ENCODE measurements at regions not wholly inside any gene's neighbourhood (a gene's known extent, or its start where the extent isn't known, plus 50 kb on each side); places are given as distances from the start of the nearest gene placed in this dataset.

DNA sequence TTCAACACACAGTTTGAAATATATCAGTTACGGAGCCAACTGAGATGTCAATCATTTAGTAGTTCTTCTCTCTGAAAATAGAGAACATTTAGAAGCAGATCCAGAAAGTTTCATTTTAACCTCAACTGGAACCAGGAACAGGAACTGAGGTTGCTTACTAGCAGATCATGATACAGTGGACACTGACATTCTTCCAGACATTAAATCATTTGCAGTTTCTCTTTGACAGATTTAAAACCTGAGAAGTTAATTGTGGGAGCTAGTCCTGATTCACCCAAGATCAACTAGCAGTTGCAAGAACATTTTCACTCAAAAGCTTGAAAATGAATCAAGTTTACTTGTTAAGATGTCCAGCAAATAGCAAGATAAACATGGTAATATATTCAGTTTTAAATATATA is 135.4 kb downstream of the SLC17A6 start:
- intact Hi-C loops (cut with DNase I) = no loop called here
- H3K4me1 ChIP-seq = no peaks in the 10 kb centered on the region
- TF ChIP-seq CTCF (IDR thresholded peaks at IDR 0.05) = no peak
- H3K9me3 ChIP-seq = no peaks in the 10 kb centered on the region
- DNase-seq (ENCODE audit: low spot score in 2 of 2) = no peak
- no peaks in the 10 kb centered on the region for H3K27me3 ChIP-seq
- no peak overlapping the region for H3K4me3 ChIP-seq
- H3K36me3 ChIP-seq = no peaks in the 10 kb centered on the region
- no peak overlapping the region for H3K27ac ChIP-seq

- H3K27me3 ChIP-seq = no peaks in the 10 kb centered on the region
- intact Hi-C loops (cut with DNase I) = no loop called here
- TF ChIP-seq CTCF (IDR thresholded peaks at IDR 0.05) = no peak
- H3K4me3 ChIP-seq = no peak overlapping the region
- no peaks in the 10 kb centered on the region for H3K36me3 ChIP-seq
- DNase-seq (ENCODE audit: low spot score in 2 of 2) = no peak
- no peak overlapping the region for H3K27ac ChIP-seq
- H3K4me1 ChIP-seq = no peaks in the 10 kb centered on the region
- H3K9me3 ChIP-seq = no peaks in the 10 kb centered on the region
Observed at GRCh38 chr11:22472306-22472705, 134.1 kb downstream of the SLC17A6 start.

DNA sequence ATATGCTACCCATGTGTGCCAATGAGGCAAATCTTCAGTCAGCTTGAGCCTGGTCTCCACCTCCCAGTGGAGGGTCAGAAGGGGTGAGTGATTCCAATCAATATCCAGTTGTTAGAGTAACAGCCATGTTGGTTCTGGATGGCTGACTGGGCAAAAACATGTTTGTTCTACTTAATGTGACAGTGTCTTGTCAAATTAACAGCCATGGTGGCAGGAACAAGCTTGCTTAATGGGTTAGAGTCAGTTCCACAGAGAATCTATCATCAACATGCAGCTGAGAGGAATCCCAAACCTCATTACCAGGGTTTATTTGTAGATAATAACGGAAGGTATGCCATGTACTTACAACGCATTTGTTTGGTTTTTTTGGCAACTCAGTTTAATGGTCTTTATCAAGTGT is 133.2 kb downstream of the SLC17A6 start:
- H3K27ac ChIP-seq = no peak overlapping the region
- DNase-seq (ENCODE audit: low spot score in 2 of 2) = no peak
- intact Hi-C loops (cut with DNase I) = no loop called here
- no peak overlapping the region for H3K4me3 ChIP-seq
- H3K36me3 ChIP-seq = no peaks in the 10 kb centered on the region
- no peaks in the 10 kb centered on the region for H3K4me1 ChIP-seq
- TF ChIP-seq CTCF (IDR thresholded peaks at IDR 0.05) = no peak
- H3K27me3 ChIP-seq = no peaks in the 10 kb centered on the region
- H3K9me3 ChIP-seq = no peaks in the 10 kb centered on the region

DNA sequence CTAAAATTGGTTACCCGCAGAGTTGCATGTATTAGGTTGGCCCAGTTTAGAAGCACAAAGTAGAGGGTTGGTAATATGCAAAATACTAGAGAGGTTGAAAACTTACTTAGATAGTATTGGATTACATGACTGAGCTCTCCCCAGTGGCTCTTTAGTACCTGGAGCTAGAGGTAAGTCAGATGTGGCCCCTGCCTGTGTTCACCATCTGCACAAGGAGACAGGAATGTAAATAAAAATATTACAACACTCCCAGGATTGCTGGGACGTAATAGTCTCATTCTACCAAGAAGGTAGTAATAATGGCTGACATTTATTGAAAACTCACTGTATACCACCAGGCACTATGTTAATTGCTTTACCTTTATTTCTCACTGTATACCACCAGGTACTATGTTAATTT is 129.6 kb downstream of the SLC17A6 start:
- Histone ChIP-seq H3K4me1 (no peaks in the 10 kb centered on the region), H3K36me3 (no peaks in the 10 kb centered on the region), H3K9me3 (no peaks in the 10 kb centered on the region), H3K27ac (no peak overlapping the region), H3K4me3 (no peak overlapping the region), H3K27me3 (no peaks in the 10 kb centered on the region)
- intact Hi-C loops (cut with DNase I) = no loop called here
- no peak for TF ChIP-seq CTCF (IDR thresholded peaks at IDR 0.05)
- no peak for DNase-seq (ENCODE audit: low spot score in 2 of 2)

DNA sequence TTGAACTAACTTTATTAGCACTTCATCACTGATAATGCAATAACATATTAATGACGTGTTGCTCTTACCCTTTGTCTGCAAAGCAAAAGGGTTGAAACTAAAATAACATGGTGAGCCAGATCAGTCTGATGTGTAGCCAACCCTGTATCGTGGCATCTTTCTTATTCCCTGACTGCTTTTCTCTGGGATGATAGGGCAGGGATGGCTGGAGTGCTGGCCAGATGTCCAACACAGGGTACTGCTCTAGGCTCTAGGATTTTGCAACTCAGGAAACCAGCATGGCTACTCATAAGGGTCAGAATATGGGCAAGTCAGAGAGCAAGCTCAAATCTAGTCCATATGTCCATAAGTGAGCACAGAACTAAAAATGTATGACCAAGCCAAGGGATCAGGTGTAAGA is 129.1 kb downstream of the SLC17A6 start:
- no peak overlapping the region for H3K27ac ChIP-seq
- H3K27me3 ChIP-seq = no peaks in the 10 kb centered on the region
- DNase-seq (ENCODE audit: low spot score in 2 of 2) = no peak
- no peaks in the 10 kb centered on the region for H3K36me3 ChIP-seq
- intact Hi-C loops (cut with DNase I) = no loop called here
- no peaks in the 10 kb centered on the region for H3K9me3 ChIP-seq
- TF ChIP-seq CTCF (IDR thresholded peaks at IDR 0.05) = no peak
- H3K4me1 ChIP-seq = no peaks in the 10 kb centered on the region
- no peak overlapping the region for H3K4me3 ChIP-seq

- no peaks in the 10 kb centered on the region for H3K9me3 ChIP-seq
- no peak for DNase-seq (ENCODE audit: low spot score in 2 of 2)
- H3K4me3 ChIP-seq = no peak overlapping the region
- no peaks in the 10 kb centered on the region for H3K27me3 ChIP-seq
- no peaks in the 10 kb centered on the region for H3K4me1 ChIP-seq
- no peaks in the 10 kb centered on the region for H3K36me3 ChIP-seq
- H3K27ac ChIP-seq = no peak overlapping the region
- intact Hi-C loops (cut with DNase I) = no loop called here
- TF ChIP-seq CTCF (IDR thresholded peaks at IDR 0.05) = no peak
Observed at GRCh38 chr11:22466809-22467208, 128.6 kb downstream of the SLC17A6 start.

Data from ascending aorta (tissue), 2 donors.